HEK293T (cell line): ENCODE measurements at regions not wholly inside any gene's neighbourhood (a gene's known extent, or its start where the extent isn't known, plus 50 kb on each side); places are given as distances from the start of the nearest gene placed in this dataset.

Experiments used
- CTCF ChIA-PET: fragments of 350-600 bp; formaldehyde crosslinking; extraction: SDS; loops from one replicate; lab custom pipeline; 2021; ENCODE audit warnings: antibody characterized with exemption, inconsistent platforms; lab: Yijun Ruan, JAX
- POLR2A ChIA-PET: fragments of 350-600 bp; formaldehyde crosslinking; extraction: SDS; loops from one replicate; lab custom pipeline; 2020; ENCODE audit warnings: antibody characterized with exemption, inconsistent platforms; lab: Yijun Ruan, JAX
- DNase-seq: peaks from one replicate; pipeline ENCODE4 v3.0.0; 2012; ENCODE audit warnings: mixed read lengths; ENCODE audit errors: extremely low spot score
- ARNT ChIP-seq: fragments of 450-650 bp; IDR thresholded peaks from 2 replicates; pipeline ENCODE4 v1.6.1; 2017; ENCODE audit warnings: mild to moderate bottlenecking
- BHLHE40 ChIP-seq: fragments of 450-650 bp; IDR thresholded peaks from 2 replicates; pipeline ENCODE4 v1.6.1; 2016; ENCODE audit warnings: mild to moderate bottlenecking, moderate library complexity, borderline replicate concordance
- CTBP1 ChIP-seq: fragments of 450-650 bp; IDR thresholded peaks from 2 replicates; pipeline ENCODE4 v1.6.1; 2016; ENCODE audit warnings: borderline replicate concordance
- ELF4 ChIP-seq: fragments of 450-650 bp; IDR thresholded peaks from 2 replicates; pipeline ENCODE4 v1.6.1; 2017; ENCODE audit warnings: antibody characterized with exemption
- FOXA1 ChIP-seq: fragments of 450-650 bp; IDR thresholded peaks from 2 replicates; pipeline ENCODE4 v1.6.1; 2016; ENCODE audit warnings: mild to moderate bottlenecking
- FOXK2 ChIP-seq: fragments of 450-650 bp; IDR thresholded peaks from 2 replicates; pipeline ENCODE4 v1.6.1; 2016; ENCODE audit warnings: mild to moderate bottlenecking
- FOXM1 ChIP-seq: fragments of 450-650 bp; IDR thresholded peaks from 2 replicates; pipeline ENCODE4 v1.6.1; 2017; ENCODE audit warnings: mild to moderate bottlenecking, borderline replicate concordance
- HDGF ChIP-seq: fragments of 450-650 bp; IDR thresholded peaks from 2 replicates; pipeline ENCODE4 v1.6.1; 2017; ENCODE audit warnings: antibody characterized with exemption, borderline replicate concordance
- L3MBTL2 ChIP-seq: fragments of 450-650 bp; conservative IDR thresholded peaks from 2 replicates; pipeline ENCODE4 v1.6.1; 2016; ENCODE audit warnings: mild to moderate bottlenecking
- LEF1 ChIP-seq: fragments of 450-650 bp; IDR thresholded peaks from 2 replicates; pipeline ENCODE4 v1.6.1; 2017; ENCODE audit warnings: mild to moderate bottlenecking, borderline replicate concordance
- NFRKB ChIP-seq: fragments of 450-650 bp; IDR thresholded peaks from 2 replicates; pipeline ENCODE4 v1.6.1; 2016; ENCODE audit warnings: mild to moderate bottlenecking, moderate library complexity
- PKNOX1 ChIP-seq: fragments of 450-650 bp; IDR thresholded peaks from 2 replicates; pipeline ENCODE4 v1.6.1; 2016
- SP1 ChIP-seq: fragments of 450-650 bp; IDR thresholded peaks from 2 replicates; pipeline ENCODE4 v1.6.1; 2017
- SUZ12 ChIP-seq: fragments of 450-650 bp; IDR thresholded peaks from 2 replicates; pipeline ENCODE4 v1.6.1; 2016; ENCODE audit warnings: mild to moderate bottlenecking
- TARDBP ChIP-seq: fragments of 450-650 bp; IDR thresholded peaks from 2 replicates; pipeline ENCODE4 v1.6.1; 2016
- ZNF384 ChIP-seq: fragments of 450-650 bp; IDR thresholded peaks from 2 replicates; pipeline ENCODE4 v1.6.1; 2016

GRCh38 chr16:51773071-51773890, 622.2 kb upstream of the SALL1 start:
- POLR2A ChIA-PET, result no interaction called here
- CTCF ChIA-PET, result interaction anchor here (0.6 kb wide), 1 partner anchor 45 kb away, joined by 4 read pairs; no protein-coding TSS in a partner anchor
- TF ChIP-seq ELF4 (no peak), CTBP1 (no peak), L3MBTL2 (no peak), TARDBP (no peak), NFRKB (no peak), PKNOX1 (no peak), BHLHE40 (no peak), FOXK2 (no peak), SUZ12 (no peak), ARNT (no peak), FOXM1 (no peak)
- no peak for DNase-seq

- no peak for TF ChIP-seq L3MBTL2
- no peak for TF ChIP-seq SUZ12
- no peak for TF ChIP-seq ARNT
- TF ChIP-seq TARDBP, result no peak
- TF ChIP-seq FOXK2, result no peak
- no peak for TF ChIP-seq SP1
- TF ChIP-seq HDGF, result no peak
- no peak for TF ChIP-seq ZNF384
- TF ChIP-seq ELF4, result no peak
- TF ChIP-seq FOXM1, result no peak
- TF ChIP-seq PKNOX1, result no peak
- no peak for TF ChIP-seq NFRKB
- TF ChIP-seq LEF1, result no peak
- TF ChIP-seq CTBP1, result no peak
- TF ChIP-seq FOXA1, result no peak
- no peak for TF ChIP-seq BHLHE40
- ChIA-PET CTCF (no interaction called here), POLR2A (no interaction called here)
- DNase-seq, result no peak
Observed at GRCh38 chr16:51766739-51767138, 615.7 kb upstream of the SALL1 start.

- DNase-seq, result no peak
- ChIA-PET CTCF (interaction anchor here (0.7 kb wide), 1 partner anchor 319 kb away, joined by 3 read pairs; no protein-coding TSS in a partner anchor), POLR2A (interaction anchor here (1.1 kb wide), 1 partner anchor 611 kb away, joined by 3 read pairs; no protein-coding TSS in a partner anchor)
- TF ChIP-seq LEF1, result no peak
- TF ChIP-seq SP1, result no peak
- TF ChIP-seq TARDBP, result no peak
- TF ChIP-seq BHLHE40, result no peak
- no peak for TF ChIP-seq ZNF384
- TF ChIP-seq FOXM1, result no peak
- no peak for TF ChIP-seq HDGF
- TF ChIP-seq SUZ12, result no peak
- TF ChIP-seq PKNOX1, result no peak
- TF ChIP-seq NFRKB, result no peak
- no peak for TF ChIP-seq L3MBTL2
- no peak for TF ChIP-seq FOXA1
- no peak for TF ChIP-seq ARNT
- TF ChIP-seq FOXK2, result no peak
- TF ChIP-seq CTBP1, result no peak
- TF ChIP-seq ELF4, result no peak
Observed at GRCh38 chr16:51763072-51763661, 612.1 kb upstream of the SALL1 start.

GRCh38 chr16:51762081-51762996, 611.3 kb upstream of the SALL1 start:
- peak; percentile 77 for DNase-seq
- POLR2A ChIA-PET, result interaction anchor here (1.1 kb wide), 1 partner anchor 610 kb away, joined by 3 read pairs; no protein-coding TSS in a partner anchor
- TF ChIP-seq LEF1 (no peak), TARDBP (no peak), BHLHE40 (no peak), FOXM1 (no peak), ELF4 (no peak), SP1 (no peak), PKNOX1 (no peak), FOXK2 (no peak), ZNF384 (no peak), FOXA1 (no peak), ARNT (no peak), CTBP1 (no peak), SUZ12 (no peak), NFRKB (no peak), HDGF (no peak), L3MBTL2 (no peak)
- CTCF ChIA-PET, result no interaction called here
